ENCODE measurements at regions not wholly inside any gene's neighbourhood (a gene's known extent, or its start where the extent isn't known, plus 50 kb on each side); places are given as distances from the start of the nearest gene placed in this dataset.
"Not testable (repeated sequence)": the region's sequence is repeated elsewhere in the genome, so short reads cannot be mapped to it uniquely, and the experiment has no call there.

GRCh38 chr6:67102743-67103142, 1395.7 kb upstream of the EYS start:
- no peak overlapping the region for H3K27ac ChIP-seq
- H3K9me3 ChIP-seq (replicated peaks in 1 of 3), result no peaks in the 10 kb centered on the region
- TF ChIP-seq POLR2A (IDR thresholded peaks at IDR 0.05), result no peak
- TF ChIP-seq CTCF (IDR thresholded peaks at IDR 0.05), result no peak
- intact Hi-C loops (cut with DNase I), result no loop called here
- no peak for DNase-seq
- H3K27me3 ChIP-seq, result no peaks in the 10 kb centered on the region
- no peak overlapping the region for H3K4me3 ChIP-seq
- WGBS, 4 donors, result 53 to 64% (median 57%) methylated on average over 1 of the region's 1 CpG
- no peaks in the 10 kb centered on the region for H3K36me3 ChIP-seq (replicated peaks in 1 of 2)
- no peaks in the 10 kb centered on the region for H3K4me1 ChIP-seq (replicated peaks in 1 of 2)

- H3K9me3 ChIP-seq (replicated peaks in 1 of 3); H3K27me3 ChIP-seq; H3K4me3 ChIP-seq; H3K36me3 ChIP-seq (replicated peaks in 1 of 2); H3K27ac ChIP-seq; intact Hi-C loops (cut with DNase I); H3K4me1 ChIP-seq (replicated peaks in 1 of 2); DNase-seq: not testable (repeated sequence)
- 72 to 94% (median 87%) methylated on average over 3 to 11 of the region's 11 CpGs for WGBS, 4 donors
These were observed 1388.7 kb upstream of the EYS start for GRCh38 chr6:67095618-67096226.

GRCh38 chr6:67094431-67094946, 1387.5 kb upstream of the EYS start:
- H3K27ac ChIP-seq, result no peak overlapping the region

GRCh38 chr6:67073938-67074337, 1366.9 kb upstream of the EYS start:
- intact Hi-C loops (cut with DNase I), result no loop called here
- H3K9me3 ChIP-seq (replicated peaks in 1 of 3), result no peaks in the 10 kb centered on the region
- H3K27me3 ChIP-seq, result no peaks in the 10 kb centered on the region
- no peak overlapping the region for H3K4me3 ChIP-seq
- H3K36me3 ChIP-seq (replicated peaks in 1 of 2), result no peaks in the 10 kb centered on the region
- no peak for DNase-seq
- WGBS, 4 donors, result 52 to 82% (median 63%) methylated on average over 3 of the region's 3 CpGs
- no peak overlapping the region for H3K27ac ChIP-seq
- TF ChIP-seq CTCF (IDR thresholded peaks at IDR 0.05) (no peak), POLR2A (IDR thresholded peaks at IDR 0.05) (no peak)
- no peaks in the 10 kb centered on the region for H3K4me1 ChIP-seq (replicated peaks in 1 of 2)

More at GRCh38 chr6:67094431-67094946, 1387.5 kb upstream of the EYS start:
- Histone ChIP-seq H3K4me3 (no peak overlapping the region), H3K4me1 (replicated peaks in 1 of 2) (no peaks in the 10 kb centered on the region), H3K36me3 (replicated peaks in 1 of 2) (no peaks in the 10 kb centered on the region), H3K9me3 (replicated peaks in 1 of 3) (no peaks in the 10 kb centered on the region), H3K27me3 (no peaks in the 10 kb centered on the region)
- TF ChIP-seq POLR2A (IDR thresholded peaks at IDR 0.05) (no peak), CTCF (IDR thresholded peaks at IDR 0.05) (no peak)
- DNase-seq, result no peak
- intact Hi-C loops (cut with DNase I), result no loop called here
- 52 to 63% (median 57%) methylated on average over 3 of the region's 3 CpGs for WGBS, 4 donors

GRCh38 chr6:67068781-67069180, 1361.8 kb upstream of the EYS start:
- Histone ChIP-seq H3K9me3 (replicated peaks in 1 of 3) (no peaks in the 10 kb centered on the region), H3K4me1 (replicated peaks in 1 of 2) (no peaks in the 10 kb centered on the region), H3K36me3 (replicated peaks in 1 of 2) (no peaks in the 10 kb centered on the region), H3K27ac (no peak overlapping the region), H3K4me3 (no peak overlapping the region), H3K27me3 (no peaks in the 10 kb centered on the region)
- TF ChIP-seq POLR2A (IDR thresholded peaks at IDR 0.05) (no peak), CTCF (IDR thresholded peaks at IDR 0.05) (no peak)
- intact Hi-C loops (cut with DNase I), result no loop called here
- WGBS, 4 donors, result 88 to 97% (median 90%) methylated on average over 2 of the region's 2 CpGs
- no peak for DNase-seq
